Astrocyte (in vitro differentiated cells and primary cell): ENCODE measurements at regions not wholly inside any gene's neighbourhood (a gene's known extent, or its start where the extent isn't known, plus 50 kb on each side); places are given as distances from the start of the nearest gene placed in this dataset.

Source experiments
- DNase-seq: peaks from one replicate; pipeline ENCODE4 v3.0.0-alpha.2; 2010; ENCODE audit warnings: low read depth
- FAIRE-seq: peaks from 2 replicates; lab custom pipeline; 2011; peaks lifted over from hg19 to GRCh38; lab: Jason Lieb, UNC
- H2AFZ ChIP-seq: 2 replicates; pipeline ENCODE4 v1.6.0; 2012; ENCODE audit warnings: low read depth, low read length, inconsistent platforms
- H3K27ac ChIP-seq: 2 replicates; pipeline ENCODE4 v1.5.1; 2011; ENCODE audit warnings: low read depth, low read length, inconsistent platforms
- H3K27me3 ChIP-seq: 2 replicates; pipeline ENCODE4 v1.6.0; 2011; ENCODE audit warnings: low read length, inconsistent platforms; ENCODE audit not compliant: insufficient read depth
- H3K36me3 ChIP-seq: 2 replicates; pipeline ENCODE4 v1.5.1; 2011; ENCODE audit warnings: low read length, inconsistent platforms; ENCODE audit not compliant: insufficient read depth
- H3K4me1 ChIP-seq: 2 replicates; pipeline ENCODE4 v1.5.1; 2011; ENCODE audit warnings: low read length, inconsistent platforms; ENCODE audit not compliant: insufficient read depth
- H3K4me2 ChIP-seq: 2 replicates; pipeline ENCODE4 v1.6.0; 2012; ENCODE audit warnings: low read length, inconsistent platforms
- H3K4me3 ChIP-seq: 2 replicates; pipeline ENCODE4 v1.5.1; 2011; ENCODE audit warnings: low read depth, mild to moderate bottlenecking, low read length, inconsistent platforms; ENCODE audit not compliant: insufficient read depth
- H3K79me2 ChIP-seq: 2 replicates; pipeline ENCODE4 v1.6.0; 2012; ENCODE audit warnings: mild to moderate bottlenecking, low read length, inconsistent platforms; ENCODE audit not compliant: insufficient read depth
- H3K9ac ChIP-seq: 2 replicates; pipeline ENCODE4 v1.6.0; 2012; ENCODE audit warnings: mild to moderate bottlenecking, low read length, inconsistent platforms
- H3K9me3 ChIP-seq: 2 replicates; pipeline ENCODE4 v1.5.1; 2012; ENCODE audit warnings: low read depth, mild to moderate bottlenecking, low read length, inconsistent platforms; ENCODE audit not compliant: insufficient read depth
- H4K20me1 ChIP-seq: 2 replicates; pipeline ENCODE4 v1.6.0; 2012; ENCODE audit warnings: low read length, inconsistent platforms; ENCODE audit not compliant: insufficient read depth
- H3K27ac Mint-ChIP-seq: one replicate; pipeline ENCODE4 v1.8.0; 2021; ENCODE audit warnings: mild to moderate bottlenecking, mixed read lengths; ENCODE audit not compliant: unreplicated experiment
- H3K27me3 Mint-ChIP-seq: one replicate; pipeline ENCODE4 v1.8.0; 2021; ENCODE audit warnings: low read depth, mixed read lengths; ENCODE audit not compliant: unreplicated experiment
- H3K36me3 Mint-ChIP-seq: one replicate; pipeline ENCODE4 v1.8.0; 2021; ENCODE audit warnings: low read depth, mixed read lengths; ENCODE audit not compliant: unreplicated experiment
- H3K4me1 Mint-ChIP-seq: one replicate; pipeline ENCODE4 v1.8.0; 2021; ENCODE audit warnings: low read depth, mixed read lengths; ENCODE audit not compliant: unreplicated experiment
- H3K4me3 Mint-ChIP-seq: one replicate; pipeline ENCODE4 v1.8.0; 2021; ENCODE audit warnings: mild to moderate bottlenecking, moderate library complexity, mixed read lengths; ENCODE audit not compliant: unreplicated experiment
- H3K9me3 Mint-ChIP-seq: one replicate; pipeline ENCODE4 v1.8.0; 2021; ENCODE audit warnings: mild to moderate bottlenecking, mixed read lengths; ENCODE audit not compliant: unreplicated experiment
- EZH2 ChIP-seq: IDR thresholded peaks from 2 replicates; pipeline ENCODE4 v1.6.1; 2012; ENCODE audit warnings: mild to moderate bottlenecking, low read length, inconsistent platforms; ENCODE audit not compliant: insufficient read depth
- TF ChIP-seq, protein P1 (sequence below): IDR thresholded peaks from 2 replicates; pipeline ENCODE4 v1.5.1; 2011; ENCODE audit warnings: low read depth, mild to moderate bottlenecking, inconsistent platforms, low read length, moderate library complexity; ENCODE audit not compliant: insufficient read depth

DNA sequence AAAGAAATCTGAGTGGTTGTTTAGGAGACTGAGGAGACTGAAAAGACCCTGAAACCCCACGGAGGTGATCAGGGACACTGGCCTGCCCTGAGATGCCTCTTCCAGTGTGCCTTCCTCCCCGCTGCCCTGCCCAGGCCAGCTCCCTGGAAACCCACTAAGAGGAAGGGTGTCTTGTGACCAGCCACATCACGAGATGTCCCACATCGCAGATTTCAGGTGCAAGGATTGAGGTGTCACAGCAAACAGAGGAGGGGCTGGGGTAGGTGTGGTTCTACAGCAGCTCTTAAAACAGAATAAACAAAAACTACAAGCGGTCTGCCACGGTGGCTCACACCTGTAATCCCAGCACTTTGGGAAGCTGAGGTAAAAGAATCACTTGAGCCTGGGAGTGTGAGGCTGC lies 184.3 kb upstream of the C14orf180 start:
- H3K9me3 ChIP-seq, result no peaks in the 10 kb centered on the region
- peaks cover 36% of the 10 kb centered on the region for H3K27me3 Mint-ChIP-seq
- no peak for TF ChIP-seq EZH2
- TF ChIP-seq, protein P1, sequence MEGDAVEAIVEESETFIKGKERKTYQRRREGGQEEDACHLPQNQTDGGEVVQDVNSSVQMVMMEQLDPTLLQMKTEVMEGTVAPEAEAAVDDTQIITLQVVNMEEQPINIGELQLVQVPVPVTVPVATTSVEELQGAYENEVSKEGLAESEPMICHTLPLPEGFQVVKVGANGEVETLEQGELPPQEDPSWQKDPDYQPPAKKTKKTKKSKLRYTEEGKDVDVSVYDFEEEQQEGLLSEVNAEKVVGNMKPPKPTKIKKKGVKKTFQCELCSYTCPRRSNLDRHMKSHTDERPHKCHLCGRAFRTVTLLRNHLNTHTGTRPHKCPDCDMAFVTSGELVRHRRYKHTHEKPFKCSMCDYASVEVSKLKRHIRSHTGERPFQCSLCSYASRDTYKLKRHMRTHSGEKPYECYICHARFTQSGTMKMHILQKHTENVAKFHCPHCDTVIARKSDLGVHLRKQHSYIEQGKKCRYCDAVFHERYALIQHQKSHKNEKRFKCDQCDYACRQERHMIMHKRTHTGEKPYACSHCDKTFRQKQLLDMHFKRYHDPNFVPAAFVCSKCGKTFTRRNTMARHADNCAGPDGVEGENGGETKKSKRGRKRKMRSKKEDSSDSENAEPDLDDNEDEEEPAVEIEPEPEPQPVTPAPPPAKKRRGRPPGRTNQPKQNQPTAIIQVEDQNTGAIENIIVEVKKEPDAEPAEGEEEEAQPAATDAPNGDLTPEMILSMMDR, result no peak
- no peaks in the 10 kb centered on the region for H3K27me3 ChIP-seq
- no peak overlapping the region for H3K27ac Mint-ChIP-seq
- FAIRE-seq (no peak), DNase-seq (no peak)
- H3K4me2 ChIP-seq, result no peak overlapping the region
- no peak overlapping the region for H3K27ac ChIP-seq
- H3K4me1 Mint-ChIP-seq, result no peaks in the 10 kb centered on the region
- no peak overlapping the region for H2AFZ ChIP-seq
- H3K36me3 Mint-ChIP-seq, result peaks cover 2% of the 10 kb centered on the region
- H4K20me1 ChIP-seq, result no peaks in the 10 kb centered on the region
- H3K9me3 Mint-ChIP-seq, result peaks cover 15% of the 10 kb centered on the region
- H3K79me2 ChIP-seq, result no peaks in the 10 kb centered on the region
- no peak overlapping the region for H3K4me3 Mint-ChIP-seq
- no peak overlapping the region for H3K9ac ChIP-seq
- H3K4me3 ChIP-seq, result no peak overlapping the region
- H3K36me3 ChIP-seq, result no peaks in the 10 kb centered on the region
- no peaks in the 10 kb centered on the region for H3K4me1 ChIP-seq

DNA sequence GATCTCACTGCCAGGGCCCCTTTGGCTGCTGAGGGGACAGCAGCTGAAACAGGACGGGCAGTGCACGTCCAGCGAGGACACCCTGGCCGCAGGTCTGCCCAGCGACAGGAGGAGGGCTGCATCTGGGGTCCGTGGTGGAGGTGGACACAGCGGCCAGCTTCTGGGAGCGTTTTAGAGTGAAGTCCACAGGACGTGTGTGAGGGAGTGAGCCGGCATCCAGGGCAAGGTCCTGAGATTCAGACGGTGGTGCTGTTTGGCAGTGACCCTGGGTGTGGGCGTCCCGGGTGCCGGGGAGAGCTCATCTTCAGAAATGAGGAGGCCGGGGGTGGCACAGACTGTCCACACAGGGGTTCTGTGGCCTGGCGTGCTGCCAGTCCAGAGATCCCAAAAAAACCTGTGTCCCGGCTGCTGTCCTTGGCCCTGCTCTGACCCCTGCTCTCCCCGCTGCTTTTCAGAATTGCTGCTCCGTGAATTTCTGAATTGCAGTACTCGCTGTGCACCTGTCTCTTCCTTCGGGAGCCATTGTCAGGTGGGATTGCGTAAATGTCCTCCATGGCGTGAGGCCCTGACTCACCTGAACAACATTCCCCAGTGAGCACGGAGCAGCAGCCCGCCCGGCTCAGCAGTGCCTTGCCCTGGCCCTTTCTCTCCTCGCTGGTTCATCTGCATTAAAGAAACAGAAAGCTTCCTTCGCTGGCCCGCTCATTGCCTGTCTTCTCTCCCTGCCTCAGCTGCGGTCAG lies 183.5 kb upstream of the C14orf180 start:
- H3K27me3 ChIP-seq, result no peaks in the 10 kb centered on the region
- Mint-ChIP-seq H3K27me3 (peaks cover 31% of the 10 kb centered on the region), H3K9me3 (peaks cover 15% of the 10 kb centered on the region), H3K27ac (no peak overlapping the region), H3K4me3 (no peak overlapping the region), H3K4me1 (no peaks in the 10 kb centered on the region), H3K36me3 (peaks cover 2% of the 10 kb centered on the region)
- no peaks in the 10 kb centered on the region for H3K9me3 ChIP-seq
- H3K4me3 ChIP-seq, result no peak overlapping the region
- no peaks in the 10 kb centered on the region for H4K20me1 ChIP-seq
- no peak overlapping the region for H3K27ac ChIP-seq
- DNase-seq, result no peak
- no peak for FAIRE-seq
- no peak overlapping the region for H2AFZ ChIP-seq
- H3K36me3 ChIP-seq, result no peaks in the 10 kb centered on the region
- H3K9ac ChIP-seq, result no peak overlapping the region
- TF ChIP-seq, protein P1, result no peak
- TF ChIP-seq EZH2, result no peak
- H3K4me1 ChIP-seq, result no peaks in the 10 kb centered on the region
- no peaks in the 10 kb centered on the region for H3K79me2 ChIP-seq
- H3K4me2 ChIP-seq, result no peak overlapping the region

DNA sequence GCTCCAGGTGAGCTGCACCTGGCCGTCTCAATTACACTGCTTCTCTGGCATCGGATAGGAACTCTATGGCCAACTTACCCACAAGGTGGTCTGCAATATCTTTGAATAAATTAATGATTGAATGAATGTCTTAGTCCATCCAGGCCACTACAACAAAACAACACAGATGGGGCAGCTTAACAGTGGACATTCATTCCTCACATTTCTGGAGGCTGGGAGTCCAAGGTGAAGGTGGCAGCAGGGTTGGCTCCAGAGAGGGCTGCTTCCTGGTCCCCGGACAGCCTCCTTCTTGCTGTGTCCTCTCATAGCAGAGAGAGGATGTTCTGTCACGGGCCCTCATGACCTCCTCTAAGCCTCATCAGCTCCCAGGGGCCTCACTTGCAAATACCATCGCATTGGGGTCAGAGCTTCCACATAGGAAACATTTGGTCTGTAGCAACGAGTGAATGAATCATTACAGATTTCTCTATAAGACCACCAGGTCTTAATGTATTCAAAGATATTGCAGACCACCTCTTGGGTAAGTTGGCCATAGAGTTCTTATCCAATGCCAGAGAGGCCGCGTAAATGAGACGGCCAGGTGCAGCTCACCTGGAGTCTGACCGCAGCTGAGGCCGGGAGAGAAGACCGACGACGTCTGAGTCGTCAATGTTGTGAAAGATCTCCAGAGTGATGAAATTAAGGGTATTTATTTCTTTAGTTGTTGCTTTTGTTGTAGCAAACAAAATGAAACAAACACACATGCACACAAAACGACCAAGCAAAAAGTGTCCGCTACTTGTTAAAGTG lies 182.7 kb upstream of the C14orf180 start:
- Mint-ChIP-seq H3K27ac (no peak overlapping the region), H3K27me3 (peaks cover 26% of the 10 kb centered on the region)
- H3K4me1 ChIP-seq, result no peaks in the 10 kb centered on the region

More for the DNA sequence above, 182.7 kb upstream of the C14orf180 start:
- Histone ChIP-seq H3K36me3 (no peaks in the 10 kb centered on the region), H3K4me2 (no peak overlapping the region), H3K9ac (no peak overlapping the region), H3K27ac (no peak overlapping the region), H3K27me3 (no peaks in the 10 kb centered on the region), H3K79me2 (no peaks in the 10 kb centered on the region), H2AFZ (no peak overlapping the region), H4K20me1 (no peaks in the 10 kb centered on the region), H3K9me3 (no peaks in the 10 kb centered on the region), H3K4me3 (no peak overlapping the region)
- no peak for DNase-seq
- no peak overlapping the region for H3K4me3 Mint-ChIP-seq
- H3K36me3 Mint-ChIP-seq, result peaks cover 2% of the 10 kb centered on the region
- H3K4me1 Mint-ChIP-seq, result no peaks in the 10 kb centered on the region
- peaks cover 16% of the 10 kb centered on the region for H3K9me3 Mint-ChIP-seq
- FAIRE-seq, result no peak
- TF ChIP-seq, protein P1, result no peak
- TF ChIP-seq EZH2, result no peak
